ENCODE measurements at regions not wholly inside any gene's neighbourhood (a gene's known extent, or its start where the extent isn't known, plus 50 kb on each side); places are given as distances from the start of the nearest gene placed in this dataset.

DNA sequence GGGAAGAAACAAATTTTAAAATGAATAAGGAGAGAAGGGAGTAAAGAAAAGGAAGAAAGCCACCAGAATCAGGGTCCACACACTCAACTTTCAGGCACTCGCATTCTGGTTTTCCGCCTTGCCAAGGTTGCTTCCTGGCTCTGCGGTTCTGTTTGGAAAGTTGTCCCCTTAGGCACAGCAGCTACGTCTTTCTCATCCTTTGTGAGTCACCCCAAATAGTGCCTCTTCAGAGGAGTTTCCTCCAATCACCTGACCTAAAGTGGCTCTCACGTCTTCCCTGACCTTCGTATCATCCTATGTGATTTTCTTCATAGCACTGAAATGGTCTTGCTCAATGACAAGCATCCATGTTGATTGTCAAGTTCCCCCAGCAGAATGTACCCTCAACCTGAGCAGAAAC lies 99.5 kb upstream of the TMCC3 start:
- TF ChIP-seq, protein P1, sequence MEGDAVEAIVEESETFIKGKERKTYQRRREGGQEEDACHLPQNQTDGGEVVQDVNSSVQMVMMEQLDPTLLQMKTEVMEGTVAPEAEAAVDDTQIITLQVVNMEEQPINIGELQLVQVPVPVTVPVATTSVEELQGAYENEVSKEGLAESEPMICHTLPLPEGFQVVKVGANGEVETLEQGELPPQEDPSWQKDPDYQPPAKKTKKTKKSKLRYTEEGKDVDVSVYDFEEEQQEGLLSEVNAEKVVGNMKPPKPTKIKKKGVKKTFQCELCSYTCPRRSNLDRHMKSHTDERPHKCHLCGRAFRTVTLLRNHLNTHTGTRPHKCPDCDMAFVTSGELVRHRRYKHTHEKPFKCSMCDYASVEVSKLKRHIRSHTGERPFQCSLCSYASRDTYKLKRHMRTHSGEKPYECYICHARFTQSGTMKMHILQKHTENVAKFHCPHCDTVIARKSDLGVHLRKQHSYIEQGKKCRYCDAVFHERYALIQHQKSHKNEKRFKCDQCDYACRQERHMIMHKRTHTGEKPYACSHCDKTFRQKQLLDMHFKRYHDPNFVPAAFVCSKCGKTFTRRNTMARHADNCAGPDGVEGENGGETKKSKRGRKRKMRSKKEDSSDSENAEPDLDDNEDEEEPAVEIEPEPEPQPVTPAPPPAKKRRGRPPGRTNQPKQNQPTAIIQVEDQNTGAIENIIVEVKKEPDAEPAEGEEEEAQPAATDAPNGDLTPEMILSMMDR (IDR thresholded peaks at IDR 0.05; ENCODE audit: low read length) = no peak
- TF ChIP-seq EZH2 (IDR thresholded peaks at IDR 0.05; ENCODE audit: borderline replicate concordance, low read length) = no peak
